ENCODE measurements at regions not wholly inside any gene's neighbourhood (a gene's known extent, or its start where the extent isn't known, plus 50 kb on each side); places are given as distances from the start of the nearest gene placed in this dataset.

GRCh38 chr20:12316794-12317193 lies 399.1 kb downstream of the BTBD3 start:
- Histone ChIP-seq H3K4me3 (ENCODE audit: low read length) (no peak overlapping the region), H3K9me3 (ENCODE audit: low read length) (no peaks in the 10 kb centered on the region), H3K9ac (ENCODE audit: low read length) (no peak overlapping the region), H3K4me1 (ENCODE audit: insufficient read depth, low read length) (no peaks in the 10 kb centered on the region), H3K27ac (ENCODE audit: low read length) (no peak overlapping the region), H4K20me1 (ENCODE audit: low read length) (no peaks in the 10 kb centered on the region), H3F3A (ENCODE audit: low read length, unreplicated experiment) (no peaks in the 10 kb centered on the region), H3K27me3 (ENCODE audit: low read length) (peaks cover 2% of the 10 kb centered on the region; the same call in 1 of the 2 replicates), H3K4me2 (ENCODE audit: low read length) (no peak overlapping the region), H2AFZ (ENCODE audit: low read length) (no peak overlapping the region), H3K79me2 (ENCODE audit: low read length) (no peaks in the 10 kb centered on the region), H3K9me2 (replicated peaks; ENCODE audit: low read length) (no peaks in the 10 kb centered on the region), H3K36me3 (ENCODE audit: low read depth, low read length) (no peaks in the 10 kb centered on the region)
- intact Hi-C loops (cut with micrococcal nuclease), result no loop called here
- BruUV-seq (replicated peaks), result no TSS peak
- DNase-seq, result no peak
- TF ChIP-seq, protein P1, sequence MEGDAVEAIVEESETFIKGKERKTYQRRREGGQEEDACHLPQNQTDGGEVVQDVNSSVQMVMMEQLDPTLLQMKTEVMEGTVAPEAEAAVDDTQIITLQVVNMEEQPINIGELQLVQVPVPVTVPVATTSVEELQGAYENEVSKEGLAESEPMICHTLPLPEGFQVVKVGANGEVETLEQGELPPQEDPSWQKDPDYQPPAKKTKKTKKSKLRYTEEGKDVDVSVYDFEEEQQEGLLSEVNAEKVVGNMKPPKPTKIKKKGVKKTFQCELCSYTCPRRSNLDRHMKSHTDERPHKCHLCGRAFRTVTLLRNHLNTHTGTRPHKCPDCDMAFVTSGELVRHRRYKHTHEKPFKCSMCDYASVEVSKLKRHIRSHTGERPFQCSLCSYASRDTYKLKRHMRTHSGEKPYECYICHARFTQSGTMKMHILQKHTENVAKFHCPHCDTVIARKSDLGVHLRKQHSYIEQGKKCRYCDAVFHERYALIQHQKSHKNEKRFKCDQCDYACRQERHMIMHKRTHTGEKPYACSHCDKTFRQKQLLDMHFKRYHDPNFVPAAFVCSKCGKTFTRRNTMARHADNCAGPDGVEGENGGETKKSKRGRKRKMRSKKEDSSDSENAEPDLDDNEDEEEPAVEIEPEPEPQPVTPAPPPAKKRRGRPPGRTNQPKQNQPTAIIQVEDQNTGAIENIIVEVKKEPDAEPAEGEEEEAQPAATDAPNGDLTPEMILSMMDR (conservative IDR thresholded peaks at IDR 0.05; ENCODE audit: low read depth, low read length), result no peak
- TF ChIP-seq EZH2 (IDR thresholded peaks at IDR 0.05; ENCODE audit: low read length, unreplicated experiment), result no peak
- no peak for TF ChIP-seq EZH2phosphoT487 (IDR thresholded peaks at IDR 0.05; ENCODE audit: borderline replicate concordance, low read length)
- no peak for ATAC-seq
- ChIA-PET CTCF (no interaction called here), POLR2A (ENCODE audit: unreplicated experiment) (no interaction called here)

DNA sequence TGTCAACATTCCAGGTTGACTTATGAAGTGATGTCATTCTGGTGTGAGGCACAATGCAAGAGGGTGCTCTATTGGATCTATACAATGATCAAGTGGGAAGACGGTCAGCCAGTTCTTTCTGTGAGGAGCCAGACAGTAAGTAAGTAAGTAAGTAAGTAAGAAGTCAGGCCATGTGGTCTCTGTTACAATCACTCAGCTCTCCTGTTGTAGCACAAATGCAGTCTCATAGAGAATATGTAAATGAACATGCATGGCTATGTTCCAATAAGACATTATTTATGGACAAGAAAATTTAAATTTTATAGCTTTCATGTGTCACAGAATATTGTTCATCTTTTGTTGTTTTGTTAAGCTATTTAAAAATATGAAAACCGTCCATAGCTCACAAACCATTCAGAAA lies 399.7 kb downstream of the BTBD3 start:
- no peak for TF ChIP-seq EZH2phosphoT487 (IDR thresholded peaks at IDR 0.05; ENCODE audit: borderline replicate concordance, low read length)
- no peak for TF ChIP-seq EZH2 (IDR thresholded peaks at IDR 0.05; ENCODE audit: low read length, unreplicated experiment)
- Histone ChIP-seq H3K79me2 (ENCODE audit: low read length) (no peaks in the 10 kb centered on the region), H2AFZ (ENCODE audit: low read length) (no peak overlapping the region), H3K4me2 (ENCODE audit: low read length) (no peak overlapping the region), H3K9me2 (replicated peaks; ENCODE audit: low read length) (no peaks in the 10 kb centered on the region), H3K9me3 (ENCODE audit: low read length) (no peaks in the 10 kb centered on the region), H3K36me3 (ENCODE audit: low read depth, low read length) (no peaks in the 10 kb centered on the region), H3K4me3 (ENCODE audit: low read length) (no peak overlapping the region), H4K20me1 (ENCODE audit: low read length) (no peaks in the 10 kb centered on the region), H3F3A (ENCODE audit: low read length, unreplicated experiment) (no peaks in the 10 kb centered on the region), H3K27me3 (ENCODE audit: low read length) (no peaks in the 10 kb centered on the region), H3K4me1 (ENCODE audit: insufficient read depth, low read length) (no peaks in the 10 kb centered on the region), H3K9ac (ENCODE audit: low read length) (no peak overlapping the region), H3K27ac (ENCODE audit: low read length) (no peak overlapping the region)
- ChIA-PET CTCF (no interaction called here), POLR2A (ENCODE audit: unreplicated experiment) (no interaction called here)
- BruUV-seq (replicated peaks), result no TSS peak
- intact Hi-C loops (cut with micrococcal nuclease), result no loop called here
- DNase-seq (no peak), ATAC-seq (no peak)

DNA sequence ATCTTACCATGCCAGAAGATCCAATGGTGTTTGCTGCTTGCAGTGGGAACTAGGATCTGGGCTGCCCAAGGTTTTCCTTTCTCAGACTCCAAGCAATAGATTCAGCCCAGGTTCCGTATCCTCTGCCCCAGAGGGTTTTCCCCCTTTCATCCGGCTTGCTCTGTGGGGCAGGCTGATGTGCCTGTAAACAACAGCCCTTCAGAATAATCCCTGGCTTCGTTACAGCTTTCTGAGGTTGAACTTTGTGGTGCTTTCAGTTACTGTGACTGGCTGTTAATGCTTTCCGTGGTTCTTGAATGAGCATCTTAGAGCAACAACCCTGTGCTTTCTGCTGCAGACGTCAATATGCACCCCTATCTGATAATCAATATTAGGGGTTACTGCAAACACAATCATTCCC lies 400.4 kb downstream of the BTBD3 start:
- Histone ChIP-seq H2AFZ (ENCODE audit: low read length) (no peak overlapping the region), H3K79me2 (ENCODE audit: low read length) (no peaks in the 10 kb centered on the region), H3K27ac (ENCODE audit: low read length) (no peak overlapping the region), H4K20me1 (ENCODE audit: low read length) (no peaks in the 10 kb centered on the region), H3K36me3 (ENCODE audit: low read depth, low read length) (no peaks in the 10 kb centered on the region), H3K9me3 (ENCODE audit: low read length) (no peaks in the 10 kb centered on the region), H3K4me1 (ENCODE audit: insufficient read depth, low read length) (no peaks in the 10 kb centered on the region), H3K9me2 (replicated peaks; ENCODE audit: low read length) (no peaks in the 10 kb centered on the region), H3K9ac (ENCODE audit: low read length) (no peak overlapping the region), H3F3A (ENCODE audit: low read length, unreplicated experiment) (no peaks in the 10 kb centered on the region), H3K4me2 (ENCODE audit: low read length) (no peak overlapping the region), H3K4me3 (ENCODE audit: low read length) (no peak overlapping the region), H3K27me3 (ENCODE audit: low read length) (no peaks in the 10 kb centered on the region)
- intact Hi-C loops (cut with micrococcal nuclease), result no loop called here
- CTCF ChIA-PET, result no interaction called here
- BruUV-seq (replicated peaks), result no TSS peak
- TF ChIP-seq, protein P1 (conservative IDR thresholded peaks at IDR 0.05; ENCODE audit: low read depth, low read length), result no peak
- TF ChIP-seq EZH2phosphoT487 (IDR thresholded peaks at IDR 0.05; ENCODE audit: borderline replicate concordance, low read length), result no peak
- no peak for TF ChIP-seq EZH2 (IDR thresholded peaks at IDR 0.05; ENCODE audit: low read length, unreplicated experiment)
- no peak for DNase-seq
- no peak for ATAC-seq
- POLR2A ChIA-PET (ENCODE audit: unreplicated experiment), result no interaction called here

All from PC-3 (cell line).